ENCODE measurements at regions not wholly inside any gene's neighbourhood (a gene's known extent, or its start where the extent isn't known, plus 50 kb on each side); places are given as distances from the start of the nearest gene placed in this dataset.

GRCh38 chr2:16010951-16011620 is 70.7 kb downstream of the MYCN start:
- TF ChIP-seq POLR2A (IDR thresholded peaks at IDR 0.05; ENCODE audit: extremely low read depth, insufficient read length) (no peak), CTCF (IDR thresholded peaks at IDR 0.05; ENCODE audit: low read depth, low read length) (no peak)

Measured in NB4 (cell line).